Lower lobe of right lung (tissue), 2 donors: ENCODE measurements at regions not wholly inside any gene's neighbourhood (a gene's known extent, or its start where the extent isn't known, plus 50 kb on each side); places are given as distances from the start of the nearest gene placed in this dataset.

Experiments
- ATAC-seq, 2 donors: fragments of 200-7000 bp; cut with Tn5 transposase; one replicate each; pipeline ENCODE4 v1.9.1; 2020 to 2022; ENCODE audit warnings: mild to moderate bottlenecking in 2 of 2, moderate library complexity in 2 of 2
- DNase-seq: peaks from one replicate; pipeline ENCODE4 v3.0.0-alpha.2; 2020
- H3K27ac ChIP-seq: fragments of 200-600 bp; one replicate; pipeline ENCODE4 v1.8.0; 2022
- H3K27me3 ChIP-seq: fragments of 200-600 bp; one replicate; pipeline ENCODE4 v1.8.0; 2022; ENCODE audit warnings: low read depth
- H3K36me3 ChIP-seq: fragments of 200-600 bp; one replicate; pipeline ENCODE4 v1.8.0; 2022; ENCODE audit warnings: mild to moderate bottlenecking
- H3K4me1 ChIP-seq: fragments of 200-600 bp; one replicate; pipeline ENCODE4 v1.8.0; 2022
- H3K4me3 ChIP-seq: fragments of 200-600 bp; one replicate; pipeline ENCODE4 v1.8.0; 2022; ENCODE audit warnings: mild to moderate bottlenecking
- H3K9me3 ChIP-seq: fragments of 200-600 bp; one replicate; pipeline ENCODE4 v1.8.0; 2022
- CTCF ChIP-seq: fragments of 200-600 bp; IDR thresholded peaks from one replicate; pipeline ENCODE4 v1.8.0; 2022; ENCODE audit warnings: antibody characterized with exemption, mild to moderate bottlenecking
- intact Hi-C: fragments of 100-400 bp; cut with DNase I; formaldehyde crosslinking; loops from one replicate; pipeline ENCODE4 v1.11.0; 2022
- donor health status: DM: no; HTN: yes; CAD: no; lungs with severe emphysema.

DNA sequence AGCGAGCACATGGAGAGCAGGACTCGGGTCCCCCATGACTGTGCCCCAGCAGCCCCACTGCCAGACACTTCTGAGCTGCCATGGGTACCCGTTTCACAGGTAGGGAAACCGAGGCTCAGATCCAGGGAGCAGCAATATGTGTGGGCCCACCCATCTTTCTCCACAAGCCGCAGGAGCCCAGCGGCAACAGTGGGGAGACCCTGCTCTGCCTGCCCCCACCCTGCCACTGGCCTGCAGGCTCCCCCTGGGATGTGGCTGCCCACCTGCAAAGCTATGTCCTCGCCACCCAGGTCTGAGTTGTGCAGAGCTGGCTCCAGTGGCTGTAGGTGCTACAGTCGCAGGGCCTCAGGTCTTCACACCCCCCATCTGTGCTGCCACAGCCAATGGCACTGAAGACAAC is 50.6 kb upstream of the C1QTNF9B start:
- DNase-seq: no peak
- Histone ChIP-seq H3K4me1 (no peaks in the 10 kb centered on the region), H3K9me3 (no peaks in the 10 kb centered on the region), H3K36me3 (no peaks in the 10 kb centered on the region), H3K27me3 (peaks cover 5% of the 10 kb centered on the region), H3K27ac (no peak overlapping the region), H3K4me3 (no peak overlapping the region)
- ATAC-seq: peak in 1 of 2 donors; percentile 4
- intact Hi-C loops: no loop called here
- TF ChIP-seq CTCF: no peak

DNA sequence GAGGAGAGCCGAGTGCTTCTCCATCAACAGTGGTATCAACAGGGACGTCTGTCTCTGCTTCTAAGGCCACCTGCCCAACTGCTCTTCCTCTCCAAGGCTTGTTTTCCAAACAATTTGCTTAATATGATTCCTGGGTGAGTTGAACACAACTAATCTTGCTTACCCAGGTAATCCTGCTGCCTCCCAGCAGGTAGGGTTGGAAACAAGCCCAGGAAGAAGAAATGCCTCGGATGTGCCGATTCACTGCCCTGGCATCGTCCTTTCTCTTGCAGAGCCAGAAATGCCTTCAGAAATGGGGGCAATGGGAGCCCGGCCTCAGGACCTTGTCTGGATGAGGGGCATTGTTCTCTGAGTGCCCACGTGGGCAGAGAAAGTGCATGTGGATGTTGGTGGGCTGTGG is 51.9 kb upstream of the C1QTNF9B start:
- no peak overlapping the region for H3K27ac ChIP-seq
- no peaks in the 10 kb centered on the region for H3K9me3 ChIP-seq
- no peak overlapping the region for H3K4me3 ChIP-seq
- H3K27me3 ChIP-seq: peaks cover 5% of the 10 kb centered on the region
- no peak for TF ChIP-seq CTCF
- H3K4me1 ChIP-seq: no peaks in the 10 kb centered on the region
- ATAC-seq: no peak
- intact Hi-C loops: no loop called here
- no peak for DNase-seq
- no peaks in the 10 kb centered on the region for H3K36me3 ChIP-seq

GRCh38 chr13:23949736-23950135 is 52.4 kb upstream of the C1QTNF9B start:
- intact Hi-C loops: no loop called here
- no peak overlapping the region for H3K27ac ChIP-seq
- TF ChIP-seq CTCF: no peak
- H3K4me1 ChIP-seq: no peaks in the 10 kb centered on the region
- H3K4me3 ChIP-seq: no peak overlapping the region
- H3K9me3 ChIP-seq: no peaks in the 10 kb centered on the region
- DNase-seq (no peak), ATAC-seq (no peak)
- no peaks in the 10 kb centered on the region for H3K36me3 ChIP-seq
- H3K27me3 ChIP-seq: peaks cover 5% of the 10 kb centered on the region

DNA sequence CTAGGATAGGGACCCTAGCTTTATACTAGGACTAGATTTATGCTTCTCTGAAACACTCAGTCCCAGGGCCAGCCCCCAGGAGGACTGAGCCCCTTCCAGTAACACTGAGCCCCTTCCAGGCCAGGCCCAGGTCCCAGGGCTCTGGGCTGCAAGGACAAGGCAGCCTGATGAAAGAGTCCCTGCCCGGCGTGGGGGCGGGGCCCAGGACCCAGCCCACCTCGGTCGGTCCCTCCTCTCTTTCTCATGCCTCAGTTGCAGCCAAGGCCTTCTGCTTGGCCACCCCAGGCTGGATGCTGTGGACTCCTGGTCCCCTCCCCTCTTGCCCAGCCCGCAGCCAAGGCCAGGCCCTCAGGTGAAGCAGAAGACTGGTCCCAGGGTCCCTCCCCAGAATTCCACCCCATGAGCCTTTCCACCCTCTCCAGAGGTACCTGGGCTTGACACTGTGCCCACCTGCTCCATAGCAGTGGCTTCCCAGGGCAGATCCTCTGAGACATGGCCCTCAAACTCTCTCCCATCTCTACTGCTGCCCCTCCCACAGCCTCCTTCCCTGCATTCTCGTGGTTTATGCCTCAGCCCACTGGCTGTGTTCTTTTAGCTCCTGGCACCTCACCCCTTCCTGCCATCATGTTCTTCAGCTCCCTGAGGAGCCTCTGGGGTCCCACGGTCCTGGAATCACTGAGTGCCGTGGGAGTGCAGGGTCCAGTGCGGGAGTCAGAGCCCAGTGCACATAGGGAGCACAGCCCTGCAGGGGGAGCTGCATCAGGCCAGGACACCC is 53.6 kb upstream of the C1QTNF9B start:
- intact Hi-C loops: no loop called here
- TF ChIP-seq CTCF: no peak
- Histone ChIP-seq H3K27me3 (no peaks in the 10 kb centered on the region), H3K27ac (no peak overlapping the region), H3K4me3 (no peak overlapping the region), H3K36me3 (no peaks in the 10 kb centered on the region), H3K9me3 (no peaks in the 10 kb centered on the region), H3K4me1 (no peaks in the 10 kb centered on the region)
- DNase-seq (no peak), ATAC-seq (no peak)

DNA sequence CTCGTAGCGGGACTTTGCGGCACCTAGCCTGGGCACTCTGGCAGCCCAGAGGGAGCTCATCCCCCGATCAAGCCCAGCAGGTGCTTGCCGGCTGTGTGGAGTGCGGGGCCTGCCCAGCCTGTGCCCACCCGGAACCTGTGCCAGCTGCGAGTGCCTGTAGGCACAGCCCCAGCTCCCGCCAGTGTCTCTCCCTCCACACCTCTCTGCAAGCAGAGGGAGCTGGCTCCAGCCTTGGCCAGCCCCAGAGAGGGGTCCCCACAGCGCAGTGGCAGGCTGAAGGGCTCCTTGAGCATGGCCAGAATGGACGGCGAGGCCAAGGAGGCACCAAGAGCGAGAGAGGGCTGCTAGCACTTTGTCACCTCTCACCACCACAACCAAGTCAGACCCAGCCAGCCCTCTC is 55.5 kb upstream of the C1QTNF9B start:
- no peaks in the 10 kb centered on the region for H3K9me3 ChIP-seq
- ATAC-seq (no peak), DNase-seq (no peak)
- H3K4me3 ChIP-seq: no peak overlapping the region
- TF ChIP-seq CTCF: no peak
- H3K27me3 ChIP-seq: no peaks in the 10 kb centered on the region
- H3K36me3 ChIP-seq: no peaks in the 10 kb centered on the region
- intact Hi-C loops: no loop called here
- no peaks in the 10 kb centered on the region for H3K4me1 ChIP-seq
- no peak overlapping the region for H3K27ac ChIP-seq
